HG02678 (cell line): ENCODE measurements at regions not wholly inside any gene's neighbourhood (a gene's known extent, or its start where the extent isn't known, plus 50 kb on each side); places are given as distances from the start of the nearest gene placed in this dataset.

ENCODE experiments used
- ATAC-seq: cut with Tn5 transposase; IDR thresholded peaks from one replicate; pipeline ENCODE4 v1.9.1; 2021; ENCODE audit warnings: mild to moderate bottlenecking, moderate library complexity; ENCODE audit not compliant: unreplicated experiment

GRCh38 chr3:56874269-56874668 is 72.5 kb upstream of the ARHGEF3 start:
- no peak for ATAC-seq

DNA sequence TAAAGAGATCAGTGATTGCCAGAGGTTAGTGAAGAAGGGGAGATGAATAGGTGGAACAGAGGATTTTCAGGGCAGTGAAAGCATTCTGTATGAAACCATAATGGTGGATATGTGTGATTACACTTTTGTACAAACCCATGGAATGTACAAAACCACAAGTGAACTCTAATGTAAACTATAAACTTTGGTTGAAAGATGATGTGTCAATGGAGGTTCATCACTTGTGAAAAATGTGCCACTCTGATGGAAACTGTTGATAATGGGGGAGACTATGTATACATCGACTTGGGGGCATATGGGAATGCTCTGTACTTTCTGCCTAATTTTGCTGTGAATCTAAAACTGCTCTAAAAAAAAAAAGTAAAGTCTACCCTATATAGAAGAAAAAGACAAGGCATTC is 68.7 kb upstream of the ARHGEF3 start:
- ATAC-seq = no peak

DNA sequence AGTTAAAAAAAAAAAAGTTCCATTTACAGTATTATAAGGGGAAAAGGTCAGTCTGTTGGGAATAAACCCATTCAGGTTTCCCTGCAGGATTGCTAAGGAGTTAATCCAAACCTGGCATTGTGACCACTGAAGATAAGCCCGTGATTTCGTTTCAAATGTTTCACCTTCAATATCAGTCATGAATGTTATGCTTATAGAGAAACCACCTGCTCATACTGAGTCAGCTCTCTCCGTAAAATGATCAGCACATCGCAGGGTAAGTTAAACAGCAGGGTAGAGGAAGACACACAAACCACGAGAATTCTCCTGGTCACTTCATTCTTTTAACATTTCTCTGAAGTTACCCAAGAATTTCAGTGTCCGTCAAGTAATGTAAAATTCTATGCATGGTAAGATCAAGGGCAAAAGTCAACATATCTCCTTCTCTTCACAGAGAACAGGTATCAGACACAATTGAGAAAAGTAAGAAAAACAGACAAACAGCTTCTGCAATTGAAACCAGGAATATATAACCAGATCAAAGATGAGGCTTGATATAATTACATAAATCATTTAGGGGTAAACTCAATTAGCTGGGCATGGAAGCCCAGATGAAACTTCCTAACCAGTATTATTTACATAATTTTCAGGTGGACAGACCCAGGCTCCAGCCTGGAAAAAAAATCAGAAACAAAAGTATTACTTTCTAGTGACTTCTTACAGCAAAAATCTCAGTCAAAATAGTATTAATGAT is 67.6 kb upstream of the ARHGEF3 start:
- no peak for ATAC-seq

GRCh38 chr3:56868706-56869105 is 67.0 kb upstream of the ARHGEF3 start:
- ATAC-seq = no peak

DNA sequence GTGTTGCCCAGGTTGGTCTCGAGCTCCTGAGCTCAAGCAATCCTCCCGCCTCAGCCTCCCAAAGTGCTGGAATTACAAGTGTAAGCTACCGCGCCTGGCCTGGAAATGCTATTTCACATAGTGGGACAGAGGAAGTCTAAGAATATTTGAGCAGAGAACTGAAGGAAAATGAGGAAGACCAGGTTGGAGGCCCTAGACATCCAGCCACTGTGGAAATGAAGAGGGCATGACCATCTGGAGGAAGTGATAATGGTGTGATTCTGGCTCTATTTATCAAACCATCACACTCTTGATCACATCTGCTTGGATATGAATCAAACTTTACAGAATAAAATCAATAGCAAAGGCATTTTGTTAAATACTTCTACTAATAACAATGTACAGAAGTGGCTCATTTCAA is 65.9 kb upstream of the ARHGEF3 start:
- ATAC-seq = no peak

- no peak for ATAC-seq
Observed at GRCh38 chr3:56864918-56865524, 63.3 kb upstream of the ARHGEF3 start.

- no peak for ATAC-seq
Observed at GRCh38 chr3:56864090-56864489, 62.3 kb upstream of the ARHGEF3 start.

- no peak for ATAC-seq
Observed at GRCh38 chr3:56862352-56863062, 60.8 kb upstream of the ARHGEF3 start.

DNA sequence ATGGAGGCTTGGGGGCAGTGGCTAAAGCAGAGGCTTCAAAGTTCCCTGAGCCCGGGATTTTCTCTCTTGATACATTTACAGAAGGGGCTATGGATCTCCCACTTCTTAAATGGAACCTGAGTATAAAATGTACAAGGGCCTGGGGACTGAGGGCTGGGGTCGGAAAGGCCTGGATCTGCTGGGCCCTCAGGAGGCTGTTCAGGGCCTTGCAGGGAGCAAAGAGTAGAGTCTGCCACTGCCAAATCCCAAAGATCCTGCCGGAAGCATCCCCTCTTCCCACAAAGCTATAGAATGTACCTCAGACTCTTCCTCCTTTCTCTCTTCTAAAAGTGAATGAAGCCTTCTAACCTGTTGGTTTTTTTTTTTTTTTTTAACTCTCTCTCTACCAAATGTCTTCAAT is 59.8 kb upstream of the ARHGEF3 start:
- ATAC-seq = no peak

DNA sequence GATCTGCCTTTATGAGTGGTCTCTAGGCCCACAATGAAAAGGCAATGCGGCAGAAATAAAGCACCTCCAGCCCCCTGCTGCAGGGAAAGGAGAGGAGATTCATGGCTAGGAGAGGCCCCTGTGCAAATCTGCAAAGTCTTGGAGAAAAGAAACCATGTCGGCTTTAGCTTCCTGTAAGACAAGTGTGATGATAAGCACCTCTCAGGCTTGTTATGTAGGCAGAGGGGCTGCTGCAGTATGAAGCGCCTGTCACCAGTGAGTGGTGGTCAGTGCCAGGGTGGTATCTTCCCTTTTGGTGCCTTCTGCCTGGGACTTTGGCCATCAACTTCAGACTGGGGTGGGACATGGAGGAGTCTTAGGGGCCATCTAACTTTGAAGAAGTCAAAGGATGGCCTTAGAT is 59.2 kb upstream of the ARHGEF3 start:
- ATAC-seq = no peak

DNA sequence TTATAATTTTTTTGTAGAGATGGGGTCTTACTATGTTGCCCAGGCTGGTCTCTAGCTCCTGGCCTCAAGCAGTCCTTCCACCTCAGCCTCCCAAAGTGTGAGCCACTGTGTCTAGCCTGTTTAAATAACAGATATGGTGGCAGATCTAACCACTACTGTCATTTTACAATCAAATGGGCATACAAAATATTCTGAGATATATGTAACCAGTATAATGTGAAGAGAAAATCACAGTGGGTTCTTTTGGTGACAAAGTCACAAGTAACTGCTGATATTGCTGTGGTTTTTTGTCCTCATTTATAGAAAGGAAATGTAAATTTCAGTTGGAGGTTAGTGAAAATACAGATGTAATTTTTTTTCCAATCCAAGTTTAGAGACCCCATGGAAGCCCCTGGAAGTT is 58.6 kb upstream of the ARHGEF3 start:
- ATAC-seq = no peak

GRCh38 chr3:56858331-56858730 is 56.6 kb upstream of the ARHGEF3 start:
- no peak for ATAC-seq

GRCh38 chr3:56857178-56857577 is 55.4 kb upstream of the ARHGEF3 start:
- no peak for ATAC-seq

DNA sequence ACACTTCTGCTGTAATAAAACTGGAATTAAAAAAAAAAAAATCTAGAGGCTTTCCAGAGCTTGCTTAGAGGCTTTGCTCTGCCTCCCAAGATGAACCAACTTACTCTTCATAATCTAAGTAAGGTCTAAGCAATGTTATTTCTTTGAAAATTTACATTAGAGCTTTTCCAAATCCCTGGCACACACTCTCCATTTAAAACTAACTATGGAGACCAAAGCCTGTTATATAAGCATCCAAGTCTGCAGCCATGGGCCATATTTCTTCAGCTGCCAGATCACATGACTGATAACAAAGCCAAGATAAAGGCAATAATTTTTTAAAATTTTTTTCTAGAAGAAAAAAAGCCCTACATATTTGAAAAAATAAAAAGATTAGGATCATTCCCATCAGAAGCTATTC is 55.0 kb upstream of the ARHGEF3 start:
- no peak for ATAC-seq

DNA sequence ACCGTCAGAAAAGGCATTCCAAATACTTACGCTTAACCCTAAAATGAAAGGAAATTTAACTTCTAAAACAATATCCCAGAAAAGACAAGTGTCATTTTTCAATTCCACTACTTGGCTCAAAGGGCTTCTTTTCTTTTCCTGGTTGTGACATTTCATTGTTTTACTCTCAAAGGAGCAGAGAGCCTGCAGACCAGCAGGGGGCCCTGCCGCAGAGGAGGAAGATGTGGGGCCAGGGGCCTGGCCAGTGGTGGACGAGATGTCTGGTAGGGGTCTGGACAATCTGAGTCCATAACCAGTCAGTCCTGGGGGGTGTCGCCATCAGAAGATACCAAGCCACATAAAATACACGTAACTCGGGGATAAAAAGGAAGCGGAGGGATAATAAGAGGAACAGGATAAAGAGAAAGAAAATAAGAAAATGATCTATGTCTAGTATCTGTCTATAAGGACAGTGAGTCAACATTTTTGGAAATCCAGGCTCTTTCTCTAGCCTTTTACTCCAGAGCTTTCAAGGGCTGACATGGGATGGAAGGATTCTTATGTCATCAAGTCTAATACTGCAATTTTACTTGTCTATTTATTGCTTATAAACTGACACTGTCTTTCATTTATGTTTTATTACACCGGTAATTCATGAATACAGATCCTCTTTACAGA is 54.2 kb upstream of the ARHGEF3 start:
- no peak for ATAC-seq

DNA sequence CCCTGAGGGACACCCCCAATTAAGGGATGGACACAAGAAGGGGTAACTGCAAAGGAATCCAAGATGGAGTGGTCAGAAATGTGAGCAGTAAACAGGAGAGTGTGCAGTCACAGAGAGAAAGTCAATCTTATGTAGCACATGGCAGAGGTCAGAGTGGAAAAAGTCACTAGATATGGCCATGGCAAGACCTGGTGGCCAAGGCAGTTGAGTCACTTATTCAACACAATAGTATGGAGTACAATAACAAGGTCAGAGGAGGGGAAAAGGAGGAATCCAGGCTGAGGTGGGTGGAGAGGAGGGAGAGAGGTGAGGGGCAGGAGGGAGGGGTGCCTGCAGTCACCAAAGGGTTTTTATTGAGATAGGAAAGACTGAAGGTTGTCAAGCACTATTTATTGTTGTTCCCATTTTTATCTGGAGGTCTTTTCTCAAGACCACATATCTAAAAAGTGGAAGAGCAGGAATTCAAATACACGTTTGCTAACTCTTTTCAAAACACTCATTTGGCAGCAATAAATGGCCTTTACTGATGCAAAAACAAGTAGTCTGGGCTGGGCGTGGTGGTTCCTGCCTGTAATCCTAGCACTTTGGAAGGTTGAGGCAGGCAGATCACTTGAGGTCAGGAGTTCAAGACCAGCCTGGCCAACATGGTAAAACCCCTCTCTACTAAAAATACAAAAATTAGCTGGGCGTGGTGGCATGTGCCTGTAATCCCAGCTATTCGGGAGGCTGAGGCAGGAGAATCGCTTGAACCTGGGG is 53.3 kb upstream of the ARHGEF3 start:
- ATAC-seq = no peak

GRCh38 chr3:56851966-56852884 is 50.5 kb upstream of the ARHGEF3 start:
- no peak for ATAC-seq
